Prostate gland (tissue), 2 donors: ENCODE measurements at regions not wholly inside any gene's neighbourhood (a gene's known extent, or its start where the extent isn't known, plus 50 kb on each side); places are given as distances from the start of the nearest gene placed in this dataset.

ENCODE experiments used
- CTCF ChIP-seq, 4 experiments: fragments of 200-600 bp in 2 of 4; fragments of 450-650 bp in 2 of 4; sonication (generic) in 2 of 4; IDR thresholded peaks; 1 replicate in 3 of 4; 2 replicates in 1 of 4; pipeline ENCODE4 v1.5.1; 2016 to 2019; ENCODE audit warnings: antibody characterized with exemption in 4 of 4, mild to moderate bottlenecking in 2 of 4, moderate library complexity in 2 of 4
- POLR2A ChIP-seq: fragments of 450-650 bp; IDR thresholded peaks from one replicate; pipeline ENCODE4 v1.6.1; 2016; ENCODE audit warnings: antibody characterized with exemption, mild to moderate bottlenecking
- POLR2AphosphoS5 ChIP-seq: sonication (generic); formaldehyde crosslinking; IDR thresholded peaks from one replicate; pipeline ENCODE4 v1.6.1; 2017; ENCODE audit warnings: antibody characterized with exemption

- TF ChIP-seq CTCF (IDR thresholded peaks at IDR 0.05) (no peak), POLR2A (no peak), POLR2AphosphoS5 (no peak)
Observed at GRCh38 chr2:368386-368785, 80.5 kb upstream of the ALKAL2 start.
